HG03432 (cell line): ENCODE measurements at regions not wholly inside any gene's neighbourhood (a gene's known extent, or its start where the extent isn't known, plus 50 kb on each side); places are given as distances from the start of the nearest gene placed in this dataset.

Experiments
- ATAC-seq: cut with Tn5 transposase; IDR thresholded peaks from one replicate; pipeline ENCODE4 v1.9.1; 2021; ENCODE audit warnings: mild to moderate bottlenecking, moderate library complexity; ENCODE audit not compliant: unreplicated experiment

GRCh38 chr3:34696831-34697230 lies 898.4 kb downstream of the PDCD6IP start:
- no peak for ATAC-seq

- no peak for ATAC-seq
Measured at GRCh38 chr3:34703053-34703452, 904.6 kb downstream of the PDCD6IP start.

- ATAC-seq: no peak
Measured at GRCh38 chr3:34724916-34725499, 914.3 kb upstream of the ARPP21 start.

GRCh38 chr3:34725774-34726173 lies 913.6 kb upstream of the ARPP21 start:
- no peak for ATAC-seq

- peak; percentile 89 for ATAC-seq
Measured at GRCh38 chr3:34727700-34728099, 911.6 kb upstream of the ARPP21 start.

- ATAC-seq: no peak
Measured at GRCh38 chr3:34742151-34742550, 897.2 kb upstream of the ARPP21 start.

- ATAC-seq: no peak
Measured at GRCh38 chr3:34758630-34759261, 880.6 kb upstream of the ARPP21 start.

GRCh38 chr3:34777386-34777785 lies 861.9 kb upstream of the ARPP21 start:
- no peak for ATAC-seq

GRCh38 chr3:34779092-34779491 lies 860.2 kb upstream of the ARPP21 start:
- ATAC-seq: no peak

GRCh38 chr3:34780294-34780693 lies 859.0 kb upstream of the ARPP21 start:
- no peak for ATAC-seq

GRCh38 chr3:34780973-34781372 lies 858.4 kb upstream of the ARPP21 start:
- no peak for ATAC-seq

GRCh38 chr3:34782871-34783270 lies 856.5 kb upstream of the ARPP21 start:
- no peak for ATAC-seq

GRCh38 chr3:34783876-34784275 lies 855.4 kb upstream of the ARPP21 start:
- ATAC-seq: no peak

- ATAC-seq: no peak
Measured at GRCh38 chr3:34793057-34793456, 846.3 kb upstream of the ARPP21 start.

- no peak for ATAC-seq
Measured at GRCh38 chr3:34807611-34808010, 831.7 kb upstream of the ARPP21 start.

GRCh38 chr3:34808287-34808686 lies 831.0 kb upstream of the ARPP21 start:
- no peak for ATAC-seq

GRCh38 chr3:34828847-34829246 lies 810.5 kb upstream of the ARPP21 start:
- no peak for ATAC-seq

- ATAC-seq: no peak
Measured at GRCh38 chr3:34832865-34833508, 806.3 kb upstream of the ARPP21 start.

- no peak for ATAC-seq
Measured at GRCh38 chr3:34837848-34838741, 801.2 kb upstream of the ARPP21 start.

GRCh38 chr3:34842706-34843480 lies 796.4 kb upstream of the ARPP21 start:
- ATAC-seq: no peak

GRCh38 chr3:34844323-34844620 lies 795.1 kb upstream of the ARPP21 start:
- ATAC-seq: no peak
